ENCODE measurements at regions not wholly inside any gene's neighbourhood (a gene's known extent, or its start where the extent isn't known, plus 50 kb on each side); places are given as distances from the start of the nearest gene placed in this dataset.
A peak's percentile ranks its signal among the peaks of the same experiment; 100 is the strongest.

GRCh38 chr9:124133727-124134126, 122.2 kb downstream of the LHX2 start:
- TF ChIP-seq CTCF (IDR thresholded peaks at IDR 0.05; ENCODE audit: low read depth, low read length): peak; percentile 50
- peak; percentile 67 to 70 for DNase-seq (ENCODE audit: low read depth in 2 of 2)

GRCh38 chr9:124134526-124134925, 123.0 kb downstream of the LHX2 start:
- TF ChIP-seq CTCF (IDR thresholded peaks at IDR 0.05; ENCODE audit: low read depth, low read length): no peak
- no peak for DNase-seq (ENCODE audit: low read depth in 2 of 2)
- no peak overlapping the region for H3K4me3 ChIP-seq (replicated peaks in 1 of 2; ENCODE audit: low read depth in 2 of 2, low read length in 2 of 2)

More at GRCh38 chr9:124133727-124134126, 122.2 kb downstream of the LHX2 start:
- no peak overlapping the region for H3K4me3 ChIP-seq (replicated peaks in 1 of 2; ENCODE audit: low read depth in 2 of 2, low read length in 2 of 2)

- H3K4me3 ChIP-seq (replicated peaks in 1 of 2; ENCODE audit: low read depth in 2 of 2, low read length in 2 of 2): no peak overlapping the region
- DNase-seq (ENCODE audit: low read depth in 2 of 2): no peak
- TF ChIP-seq CTCF (IDR thresholded peaks at IDR 0.05; ENCODE audit: low read depth, low read length): no peak
These were observed 121.9 kb upstream of the NEK6 start for GRCh38 chr9:124135813-124136365.

GRCh38 chr9:124137009-124137943, 120.5 kb upstream of the NEK6 start:
- H3K4me3 ChIP-seq (replicated peaks in 1 of 2; ENCODE audit: low read depth in 2 of 2, low read length in 2 of 2): no peak overlapping the region
- TF ChIP-seq CTCF (IDR thresholded peaks at IDR 0.05; ENCODE audit: low read depth, low read length): no peak
- peak; percentile 56 to 64 for DNase-seq (ENCODE audit: low read depth in 2 of 2)

- TF ChIP-seq CTCF (IDR thresholded peaks at IDR 0.05; ENCODE audit: low read depth, low read length): no peak
- no peak for DNase-seq (ENCODE audit: low read depth in 2 of 2)
- no peak overlapping the region for H3K4me3 ChIP-seq (replicated peaks in 1 of 2; ENCODE audit: low read depth in 2 of 2, low read length in 2 of 2)
These were observed 119.8 kb upstream of the NEK6 start for GRCh38 chr9:124137944-124138335.

- no peak overlapping the region for H3K4me3 ChIP-seq (replicated peaks in 1 of 2; ENCODE audit: low read depth in 2 of 2, low read length in 2 of 2)
- DNase-seq (ENCODE audit: low read depth in 2 of 2): peak; percentile 84 to 91
- TF ChIP-seq CTCF (IDR thresholded peaks at IDR 0.05; ENCODE audit: low read depth, low read length): no peak
These were observed 118.7 kb upstream of the NEK6 start for GRCh38 chr9:124139001-124139400.

All from cardiac fibroblast (primary cell).